ENCODE measurements at regions not wholly inside any gene's neighbourhood (a gene's known extent, or its start where the extent isn't known, plus 50 kb on each side); places are given as distances from the start of the nearest gene placed in this dataset.
A peak's percentile ranks its signal among the peaks of the same experiment; 100 is the strongest.

GRCh38 chr5:66234241-66234640 is 90.1 kb downstream of the SREK1 start:
- no peak overlapping the region for H3K4me3 ChIP-seq (ENCODE audit: extremely low read depth, insufficient read depth, low read length, poor library complexity, severe bottlenecking)
- WGBS, 2 experiments (ENCODE audit: insufficient coverage in 2 of 2), result 96 to 100% methylated on average over 4 of the region's 8 CpGs
- no peak overlapping the region for H3K27ac ChIP-seq (ENCODE audit: low read depth, low read length, severe bottlenecking)
- H3K36me3 ChIP-seq (ENCODE audit: control insufficient read depth, insufficient read depth, low read length), result no peaks in the 10 kb centered on the region
- H3K4me1 ChIP-seq (ENCODE audit: control insufficient read depth, insufficient read depth, low read length, poor library complexity, severe bottlenecking), result no peaks in the 10 kb centered on the region
- H3K9me3 ChIP-seq (ENCODE audit: control insufficient read depth, low read length), result no peaks in the 10 kb centered on the region

GRCh38 chr5:66238435-66238834 is 94.3 kb downstream of the SREK1 start:
- Histone ChIP-seq H3K4me3 (ENCODE audit: extremely low read depth, insufficient read depth, low read length, poor library complexity, severe bottlenecking) (no peak overlapping the region), H3K27ac (ENCODE audit: low read depth, low read length, severe bottlenecking) (no peak overlapping the region), H3K4me1 (ENCODE audit: control insufficient read depth, insufficient read depth, low read length, poor library complexity, severe bottlenecking) (no peaks in the 10 kb centered on the region), H3K9me3 (ENCODE audit: control insufficient read depth, low read length) (no peaks in the 10 kb centered on the region), H3K36me3 (ENCODE audit: control insufficient read depth, insufficient read depth, low read length) (no peaks in the 10 kb centered on the region)
- 80 to 86% methylated on average over 3 to 4 of the region's 6 CpGs for WGBS, 2 experiments (ENCODE audit: insufficient coverage in 2 of 2)

GRCh38 chr5:66239034-66239433 is 94.9 kb downstream of the SREK1 start:
- Histone ChIP-seq H3K36me3 (ENCODE audit: control insufficient read depth, insufficient read depth, low read length) (no peaks in the 10 kb centered on the region), H3K4me1 (ENCODE audit: control insufficient read depth, insufficient read depth, low read length, poor library complexity, severe bottlenecking) (no peaks in the 10 kb centered on the region), H3K4me3 (ENCODE audit: extremely low read depth, insufficient read depth, low read length, poor library complexity, severe bottlenecking) (no peak overlapping the region), H3K27ac (ENCODE audit: low read depth, low read length, severe bottlenecking) (no peak overlapping the region), H3K9me3 (ENCODE audit: control insufficient read depth, low read length) (no peaks in the 10 kb centered on the region)
- WGBS, 2 experiments (ENCODE audit: insufficient coverage in 2 of 2), result 60% methylated on average over 1 of the region's 1 CpG; no CpG with 5 or more reads in 1 of the 2 experiments

- Histone ChIP-seq H3K4me3 (ENCODE audit: extremely low read depth, insufficient read depth, low read length, poor library complexity, severe bottlenecking) (no peak overlapping the region), H3K9me3 (ENCODE audit: control insufficient read depth, low read length) (no peaks in the 10 kb centered on the region), H3K27ac (ENCODE audit: low read depth, low read length, severe bottlenecking) (no peak overlapping the region), H3K36me3 (ENCODE audit: control insufficient read depth, insufficient read depth, low read length) (no peaks in the 10 kb centered on the region), H3K4me1 (ENCODE audit: control insufficient read depth, insufficient read depth, low read length, poor library complexity, severe bottlenecking) (no peaks in the 10 kb centered on the region)
- WGBS, 2 experiments (ENCODE audit: insufficient coverage in 2 of 2), result 85 to 93% methylated on average over 11 of the region's 12 CpGs
Observed at GRCh38 chr5:66241136-66241825, 97.2 kb downstream of the SREK1 start.

- no peaks in the 10 kb centered on the region for H3K9me3 ChIP-seq (ENCODE audit: control insufficient read depth, low read length)
Observed at GRCh38 chr5:66242050-66242715, 98.1 kb downstream of the SREK1 start.

GRCh38 chr5:66246608-66247007 is 102.5 kb downstream of the SREK1 start:
- WGBS, 2 experiments (ENCODE audit: insufficient coverage in 2 of 2), result 83 to 84% methylated on average over 6 of the region's 6 CpGs
- Histone ChIP-seq H3K27ac (ENCODE audit: low read depth, low read length, severe bottlenecking) (peak overlapping the region; percentile 2), H3K36me3 (ENCODE audit: control insufficient read depth, insufficient read depth, low read length) (no peaks in the 10 kb centered on the region), H3K4me1 (ENCODE audit: control insufficient read depth, insufficient read depth, low read length, poor library complexity, severe bottlenecking) (peaks cover 8% of the 10 kb centered on the region), H3K4me3 (ENCODE audit: extremely low read depth, insufficient read depth, low read length, poor library complexity, severe bottlenecking) (no peak overlapping the region), H3K9me3 (ENCODE audit: control insufficient read depth, low read length) (no peaks in the 10 kb centered on the region)

More at GRCh38 chr5:66242050-66242715, 98.1 kb downstream of the SREK1 start:
- H3K27ac ChIP-seq (ENCODE audit: low read depth, low read length, severe bottlenecking), result no peak overlapping the region
- no peaks in the 10 kb centered on the region for H3K36me3 ChIP-seq (ENCODE audit: control insufficient read depth, insufficient read depth, low read length)
- WGBS, 2 experiments (ENCODE audit: insufficient coverage in 2 of 2), result 89 to 100% methylated on average over 3 to 4 of the region's 5 CpGs
- peaks cover under 1% of the 10 kb centered on the region for H3K4me1 ChIP-seq (ENCODE audit: control insufficient read depth, insufficient read depth, low read length, poor library complexity, severe bottlenecking)
- H3K4me3 ChIP-seq (ENCODE audit: extremely low read depth, insufficient read depth, low read length, poor library complexity, severe bottlenecking), result no peak overlapping the region

- no peaks in the 10 kb centered on the region for H3K9me3 ChIP-seq (ENCODE audit: control insufficient read depth, low read length)
- H3K27ac ChIP-seq (ENCODE audit: low read depth, low read length, severe bottlenecking), result peak overlapping the region; percentile 60
- peaks cover 8% of the 10 kb centered on the region for H3K4me1 ChIP-seq (ENCODE audit: control insufficient read depth, insufficient read depth, low read length, poor library complexity, severe bottlenecking)
- no peak overlapping the region for H3K4me3 ChIP-seq (ENCODE audit: extremely low read depth, insufficient read depth, low read length, poor library complexity, severe bottlenecking)
- H3K36me3 ChIP-seq (ENCODE audit: control insufficient read depth, insufficient read depth, low read length), result no peaks in the 10 kb centered on the region
- WGBS, 2 experiments (ENCODE audit: insufficient coverage in 2 of 2), result 50 to 83% methylated on average over 1 of the region's 4 CpGs
Observed at GRCh38 chr5:66247176-66247960, 103.3 kb downstream of the SREK1 start.

- Histone ChIP-seq H3K4me3 (ENCODE audit: extremely low read depth, insufficient read depth, low read length, poor library complexity, severe bottlenecking) (no peak overlapping the region), H3K9me3 (ENCODE audit: control insufficient read depth, low read length) (no peaks in the 10 kb centered on the region), H3K36me3 (ENCODE audit: control insufficient read depth, insufficient read depth, low read length) (no peaks in the 10 kb centered on the region), H3K4me1 (ENCODE audit: control insufficient read depth, insufficient read depth, low read length, poor library complexity, severe bottlenecking) (peaks cover 8% of the 10 kb centered on the region), H3K27ac (ENCODE audit: low read depth, low read length, severe bottlenecking) (no peak overlapping the region)
- WGBS, 2 experiments (ENCODE audit: insufficient coverage in 2 of 2), result no CpG with 5 or more reads among the region's 2 CpGs
Observed at GRCh38 chr5:66248874-66249273, 104.8 kb downstream of the SREK1 start.

- H3K9me3 ChIP-seq (ENCODE audit: control insufficient read depth, low read length), result no peaks in the 10 kb centered on the region
- no peaks in the 10 kb centered on the region for H3K36me3 ChIP-seq (ENCODE audit: control insufficient read depth, insufficient read depth, low read length)
- H3K27ac ChIP-seq (ENCODE audit: low read depth, low read length, severe bottlenecking), result no peak overlapping the region
- H3K4me3 ChIP-seq (ENCODE audit: extremely low read depth, insufficient read depth, low read length, poor library complexity, severe bottlenecking), result no peak overlapping the region
- peaks cover 8% of the 10 kb centered on the region for H3K4me1 ChIP-seq (ENCODE audit: control insufficient read depth, insufficient read depth, low read length, poor library complexity, severe bottlenecking)
- WGBS, 2 experiments (ENCODE audit: insufficient coverage in 2 of 2), result 67% methylated on average over 2 of the region's 4 CpGs
Observed at GRCh38 chr5:66249920-66250319, 105.8 kb downstream of the SREK1 start.

GRCh38 chr5:66252849-66253248 is 108.7 kb downstream of the SREK1 start:
- Histone ChIP-seq H3K36me3 (ENCODE audit: control insufficient read depth, insufficient read depth, low read length) (no peaks in the 10 kb centered on the region), H3K4me3 (ENCODE audit: extremely low read depth, insufficient read depth, low read length, poor library complexity, severe bottlenecking) (no peak overlapping the region), H3K9me3 (ENCODE audit: control insufficient read depth, low read length) (no peaks in the 10 kb centered on the region), H3K4me1 (ENCODE audit: control insufficient read depth, insufficient read depth, low read length, poor library complexity, severe bottlenecking) (peaks cover 1% of the 10 kb centered on the region), H3K27ac (ENCODE audit: low read depth, low read length, severe bottlenecking) (no peak overlapping the region)
- WGBS, 2 experiments (ENCODE audit: insufficient coverage in 2 of 2), result 54 to 85% methylated on average over 2 of the region's 3 CpGs
